Endothelial cell of umbilical vein (primary cell): ENCODE measurements at regions not wholly inside any gene's neighbourhood (a gene's known extent, or its start where the extent isn't known, plus 50 kb on each side); places are given as distances from the start of the nearest gene placed in this dataset.

ENCODE experiments used
- BruUV-seq: library from RNA; stranded (reverse); fragments of 400-500 nt; replicated peaks from 2 replicates; lab custom pipeline; 2021; lab: Mats Ljungman, UMichigan
- CTCF ChIA-PET: fragments of 300-600, 350-600 bp; sonication (Branson Sonifier 250); formaldehyde crosslinking; loops from one replicate; lab custom pipeline; 2021; ENCODE audit warnings: antibody characterized with exemption, inconsistent platforms; lab: Charles Lee
- POLR2A ChIA-PET: fragments of 300-600, 350-600 bp; sonication (Branson Sonifier 250); formaldehyde crosslinking; loops from one replicate; lab custom pipeline; 2021; ENCODE audit warnings: antibody characterized with exemption, inconsistent platforms; lab: Charles Lee
- DNase-seq: peaks from one replicate; pipeline ENCODE4 v3.0.0-alpha.2; 2011; ENCODE audit warnings: low read depth, low spot score
- FAIRE-seq: peaks from 2 replicates; lab custom pipeline; 2011; peaks lifted over from hg19 to GRCh38; lab: Jason Lieb, UNC
- H2AFZ ChIP-seq: 2 replicates; pipeline ENCODE4 v1.6.0; 2012; ENCODE audit warnings: low read depth, low read length, control low read depth, inconsistent platforms
- H3K27ac ChIP-seq: 2 replicates; pipeline ENCODE4 v1.5.1; 2011; ENCODE audit warnings: low read depth, mild to moderate bottlenecking, control low read depth, low read length, moderate library complexity; ENCODE audit not compliant: insufficient read depth
- H3K27me3 ChIP-seq, 2 experiments: 2 replicates each; pipeline versions ENCODE4 v1.6.0 to v1.6.1; 2011; ENCODE audit warnings: low read length in 2 of 2, mixed read lengths in 1 of 2; ENCODE audit not compliant: control insufficient read depth in 2 of 2, insufficient read depth in 2 of 2
- H3K36me3 ChIP-seq, 2 experiments: 2 replicates in 1 of 2; 3 replicates in 1 of 2; pipeline ENCODE4 v1.5.1; 2011; ENCODE audit warnings: low read length in 2 of 2, mild to moderate bottlenecking in 1 of 2, moderate library complexity in 1 of 2; ENCODE audit not compliant: control insufficient read depth in 2 of 2, insufficient read depth in 2 of 2; ENCODE audit errors: extremely low read depth in 1 of 2
- H3K4me1 ChIP-seq: 3 replicates; pipeline ENCODE4 v1.5.1; 2011; ENCODE audit warnings: mild to moderate bottlenecking, low read length; ENCODE audit not compliant: control insufficient read depth, insufficient read depth; ENCODE audit errors: extremely low read depth
- H3K4me2 ChIP-seq: 2 replicates; pipeline ENCODE4 v1.6.1; 2011; ENCODE audit warnings: low read length, control low read depth, mixed read lengths; ENCODE audit not compliant: insufficient read depth
- H3K4me3 ChIP-seq, 3 experiments: fragments of 200-600 bp in 1 of 3; sonication (generic), shearing (Covaris generic) in 1 of 3; replicated peaks in 1 of 3; 2 replicates each; pipeline ENCODE4 v1.5.1; 2011 to 2016; ENCODE audit warnings: control low read depth in 3 of 3, low read length in 3 of 3, mild to moderate bottlenecking in 2 of 3, inconsistent platforms in 1 of 3, low read depth in 1 of 3, moderate library complexity in 1 of 3; ENCODE audit not compliant: insufficient read depth in 1 of 3
- H3K79me2 ChIP-seq: 2 replicates; pipeline ENCODE4 v1.6.0; 2012; ENCODE audit warnings: low read length, inconsistent platforms; ENCODE audit not compliant: control insufficient read depth, insufficient read depth
- H3K9ac ChIP-seq: replicated peaks from 2 replicates; pipeline ENCODE3; 2011; ENCODE audit warnings: low read length, control low read depth; ENCODE audit not compliant: insufficient read depth; ENCODE audit errors: extremely low read depth
- H3K9me1 ChIP-seq: replicated peaks from 3 replicates; pipeline ENCODE4 v1.6.0; 2011; ENCODE audit warnings: mild to moderate bottlenecking, low read length; ENCODE audit not compliant: control insufficient read depth, insufficient read depth; ENCODE audit errors: extremely low read depth
- H3K9me3 ChIP-seq: replicated peaks from 2 replicates; pipeline ENCODE4 v1.5.1; 2012; ENCODE audit warnings: low read length, inconsistent platforms; ENCODE audit not compliant: control insufficient read depth, insufficient read depth
- H4K20me1 ChIP-seq: replicated peaks from 2 replicates; pipeline ENCODE3; 2011; ENCODE audit warnings: mild to moderate bottlenecking, low read length; ENCODE audit not compliant: control insufficient read depth, insufficient read depth; ENCODE audit errors: extremely low read depth
- EZH2 ChIP-seq: IDR thresholded peaks from 2 replicates; pipeline ENCODE4 v1.6.1; 2012; ENCODE audit warnings: borderline replicate concordance, low read depth, mild to moderate bottlenecking, moderate library complexity, low read length, inconsistent platforms; ENCODE audit not compliant: severe bottlenecking
- FOS ChIP-seq: IDR thresholded peaks from 2 replicates; pipeline ENCODE4 v1.6.1; 2011; ENCODE audit warnings: mild to moderate bottlenecking, low read length, moderate library complexity, borderline replicate concordance; ENCODE audit not compliant: insufficient read depth
- GATA2 ChIP-seq: IDR thresholded peaks from 2 replicates; pipeline ENCODE4 v1.7.0; 2011; ENCODE audit warnings: low read depth, mild to moderate bottlenecking, moderate library complexity, mixed read lengths, low read length; ENCODE audit not compliant: insufficient read length, insufficient read depth
- JUN ChIP-seq: IDR thresholded peaks from 2 replicates; pipeline ENCODE4 v1.6.1; 2011; ENCODE audit warnings: borderline replicate concordance, low read depth; ENCODE audit not compliant: insufficient read length, insufficient read depth
- MAX ChIP-seq: IDR thresholded peaks from 2 replicates; pipeline ENCODE4 v1.6.1; 2011; ENCODE audit not compliant: insufficient read depth, insufficient read length
- MYC ChIP-seq: IDR thresholded peaks from one replicate; pipeline ENCODE4 v1.6.1; 2011; ENCODE audit warnings: mild to moderate bottlenecking, low read depth, low read length
- dilution Hi-C: fragments of 300-500 bp; cut with MboI; formaldehyde crosslinking; loops from one replicate; pipeline ENCODE4 v1.15.0; 2019; ENCODE audit warnings: low sequenced_read_pairs; ENCODE audit not compliant: extremely low pct_ligation_motif_present
- intact Hi-C: fragments of 100-400 bp; cut with micrococcal nuclease; formaldehyde crosslinking; loops from one replicate; pipeline ENCODE4 v1.10.0; 2022

GRCh38 chr12:47319746-47320145, 240.0 kb upstream of the AMIGO2 start:
- Histone ChIP-seq H3K9me1 (peaks cover 2% of the 10 kb centered on the region), H3K27me3 (no peaks in the 10 kb centered on the region), H4K20me1 (no peaks in the 10 kb centered on the region), H3K4me2 (no peak overlapping the region), H2AFZ (no peak overlapping the region), H3K4me3 (no peak overlapping the region), H3K36me3 (no peaks in the 10 kb centered on the region), H3K9ac (no peak overlapping the region), H3K4me1 (peaks cover 20% of the 10 kb centered on the region), H3K9me3 (no peaks in the 10 kb centered on the region), H3K27ac (no peak overlapping the region), H3K79me2 (no peaks in the 10 kb centered on the region)
- BruUV-seq: no TSS peak
- DNase-seq (no peak), FAIRE-seq (no peak)
- POLR2A ChIA-PET: no interaction called here
- dilution Hi-C loops: no loop called here
- CTCF ChIA-PET: no interaction called here
- TF ChIP-seq EZH2: no peak
- no peak for TF ChIP-seq GATA2
- no peak for TF ChIP-seq FOS
- no peak for TF ChIP-seq MAX
- TF ChIP-seq MYC: no peak
- no peak for TF ChIP-seq JUN
- intact Hi-C loops: no loop called here

GRCh38 chr12:47318963-47319362, 239.2 kb upstream of the AMIGO2 start:
- no peak for FAIRE-seq
- intact Hi-C loops: no loop called here

More at GRCh38 chr12:47318963-47319362, 239.2 kb upstream of the AMIGO2 start:
- Histone ChIP-seq H3K9me3 (no peaks in the 10 kb centered on the region), H3K4me3 (no peak overlapping the region), H3K4me1 (peaks cover 20% of the 10 kb centered on the region), H4K20me1 (no peaks in the 10 kb centered on the region), H3K27me3 (no peaks in the 10 kb centered on the region), H3K36me3 (no peaks in the 10 kb centered on the region), H2AFZ (no peak overlapping the region), H3K4me2 (no peak overlapping the region), H3K79me2 (no peaks in the 10 kb centered on the region), H3K27ac (no peak overlapping the region), H3K9ac (no peak overlapping the region), H3K9me1 (peaks cover 2% of the 10 kb centered on the region)
- ChIA-PET CTCF (interaction anchor here (0.9 kb wide), 1 partner anchor 12 kb away, joined by 3 read pairs; no protein-coding TSS in a partner anchor), POLR2A (no interaction called here)
- dilution Hi-C loops: no loop called here
- BruUV-seq: no TSS peak
- no peak for DNase-seq
- TF ChIP-seq MYC (no peak), GATA2 (no peak)
